GM19238 (cell line): ENCODE measurements at regions not wholly inside any gene's neighbourhood (a gene's known extent, or its start where the extent isn't known, plus 50 kb on each side); places are given as distances from the start of the nearest gene placed in this dataset.

ENCODE experiments used
- DNase-seq: peaks from one replicate; pipeline ENCODE4 v3.0.0; 2011; ENCODE audit warnings: low spot score; ENCODE audit not compliant: insufficient read length

DNA sequence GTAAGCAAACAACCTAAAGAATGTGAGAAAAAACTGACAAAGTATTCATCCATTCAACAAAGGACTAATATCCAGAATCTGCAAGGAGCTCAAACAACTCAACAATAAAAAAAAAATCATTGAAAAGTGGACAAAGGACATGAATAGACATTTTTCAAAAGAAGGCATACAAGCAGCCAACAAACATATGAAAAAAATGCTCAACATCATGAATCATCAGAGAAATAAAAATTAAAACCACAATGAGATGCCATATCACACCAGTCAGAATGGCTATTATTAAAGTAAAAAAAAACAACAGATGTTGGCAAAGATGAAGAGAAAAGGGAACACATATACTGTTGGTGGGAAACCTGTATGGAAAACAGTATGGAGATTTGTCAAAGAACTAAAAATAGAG, 120.7 kb upstream of the ADGRL3 start:
- DNase-seq = no peak

DNA sequence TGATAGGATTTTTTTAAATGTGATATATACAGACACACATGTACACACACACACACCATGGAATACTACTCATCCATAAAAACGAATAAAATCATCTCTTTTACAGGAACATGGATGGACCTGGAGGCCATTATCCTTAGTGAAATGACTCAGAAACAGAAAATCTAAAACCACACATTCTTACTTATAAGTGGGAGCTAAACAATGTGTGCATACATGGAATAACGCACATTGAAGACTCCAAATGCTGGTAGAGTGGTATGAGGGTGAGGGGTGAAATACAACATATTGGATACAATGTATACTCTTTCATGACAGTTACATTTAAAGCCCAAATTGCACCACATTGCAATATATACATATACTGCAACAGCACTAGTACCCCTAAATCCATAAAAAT, 120.2 kb upstream of the ADGRL3 start:
- DNase-seq = no peak

GRCh38 chr4:61085534-61085933, 114.6 kb upstream of the ADGRL3 start:
- no peak for DNase-seq

DNA sequence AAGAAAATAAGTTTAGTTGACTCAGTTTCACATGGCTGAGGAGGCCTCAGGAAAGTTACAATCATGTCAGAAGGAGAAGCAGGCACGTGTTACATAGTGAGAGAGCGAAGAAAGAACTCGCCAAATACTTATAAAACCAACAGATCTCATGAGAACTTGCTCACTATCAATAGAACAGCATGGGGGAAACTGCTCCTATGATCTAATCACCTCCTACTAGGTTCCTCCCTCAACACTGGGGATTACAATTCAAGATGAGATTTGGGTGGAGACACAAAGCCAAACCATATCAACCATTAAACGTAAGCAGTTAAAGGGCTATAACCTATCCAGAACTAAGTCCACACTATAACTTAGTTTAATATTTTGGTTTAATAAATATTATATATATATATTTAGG, 113.8 kb upstream of the ADGRL3 start:
- DNase-seq = no peak

DNA sequence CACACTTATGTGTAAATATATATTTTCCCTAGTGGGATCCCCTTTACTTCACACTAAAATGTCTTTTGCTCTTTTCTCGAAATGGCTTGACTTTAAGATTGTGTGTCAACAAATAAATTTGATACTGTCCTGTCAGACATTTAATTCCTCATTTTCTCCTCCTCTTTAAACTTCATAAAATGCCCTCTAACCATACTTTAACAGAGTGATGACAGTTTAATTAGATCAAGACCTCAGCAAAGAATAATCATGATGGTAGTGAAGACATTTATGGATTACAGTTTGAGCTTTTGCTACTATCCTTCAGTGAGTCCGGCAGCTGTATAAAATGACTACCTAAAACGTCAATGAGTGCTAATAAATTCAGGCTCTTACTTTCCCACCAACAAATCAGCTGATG, 113.1 kb upstream of the ADGRL3 start:
- no peak for DNase-seq

GRCh38 chr4:61094854-61095598, 105.1 kb upstream of the ADGRL3 start:
- DNase-seq = no peak

- no peak for DNase-seq
These were observed 71.4 kb upstream of the ADGRL3 start for GRCh38 chr4:61128682-61129081.

DNA sequence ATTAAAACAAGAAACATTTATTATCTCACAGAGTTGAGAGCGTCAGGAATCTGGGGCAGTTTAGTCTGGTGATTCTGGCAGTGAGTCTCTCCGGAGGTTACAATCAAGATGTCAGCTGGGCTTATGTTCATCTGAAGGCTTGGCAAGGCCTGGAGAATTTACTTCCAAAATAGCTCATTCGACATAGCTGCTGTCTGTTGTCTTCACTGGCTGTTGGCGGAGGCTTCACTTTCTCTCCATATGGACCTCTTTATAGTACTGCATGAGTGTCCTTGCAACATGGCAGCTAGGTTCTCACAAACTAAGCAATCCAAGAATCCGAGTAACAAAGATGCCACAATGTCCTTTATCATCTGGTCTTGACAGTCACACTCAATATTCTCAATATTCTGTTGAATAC, 70.2 kb upstream of the ADGRL3 start:
- no peak for DNase-seq

DNA sequence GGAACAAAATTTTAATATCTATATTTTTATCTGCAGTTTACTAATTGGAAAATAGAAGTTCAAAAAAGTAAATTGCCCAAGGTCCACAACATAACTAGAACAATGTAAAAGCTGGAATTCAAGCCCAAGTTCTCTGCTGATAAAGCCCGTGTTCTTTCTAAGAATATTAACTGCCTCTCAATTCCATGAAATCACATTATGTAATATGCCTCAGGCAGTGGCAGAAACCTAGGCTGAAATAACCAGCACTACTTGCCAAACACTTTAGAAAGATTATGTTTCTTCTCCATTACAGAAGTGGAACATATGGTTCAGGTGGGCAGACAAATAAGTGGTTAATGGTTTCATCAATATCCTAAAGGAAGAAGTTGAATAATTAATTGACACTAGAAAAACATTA, 56.7 kb upstream of the ADGRL3 start:
- no peak for DNase-seq

- no peak for DNase-seq
These were observed 50.8 kb upstream of the ADGRL3 start for GRCh38 chr4:61149278-61149677.
